ENCODE measurements at regions not wholly inside any gene's neighbourhood (a gene's known extent, or its start where the extent isn't known, plus 50 kb on each side); places are given as distances from the start of the nearest gene placed in this dataset.

GRCh38 chr7:7117935-7118586, 64.3 kb upstream of the C1GALT1 start:
- H3K36me3 ChIP-seq (ENCODE audit: control insufficient read depth in 2 of 4, insufficient read depth in 4 of 4, low read length in 3 of 4) = no peaks in the 10 kb centered on the region
- H3K79me2 ChIP-seq (ENCODE audit: control insufficient read depth in 1 of 2, insufficient read depth in 2 of 2, low read length in 2 of 2) = no peaks in the 10 kb centered on the region
- H3K18ac ChIP-seq (ENCODE audit: extremely low read depth, low read length) = peak overlapping the region; percentile 41; the same call in 1 of the 2 replicates
- H3K23ac ChIP-seq (ENCODE audit: insufficient read length) = no peak overlapping the region
- no peak overlapping the region for H3K4me3 ChIP-seq (ENCODE audit: extremely low read depth in 1 of 4, insufficient read depth in 2 of 4, low read depth in 3 of 4, low read length in 4 of 4)
- no peak overlapping the region for H3K4ac ChIP-seq (replicated peaks; ENCODE audit: insufficient read length, low read depth, low read length)
- no peak overlapping the region; the same call in 1 of the 2 replicates for H2BK20ac ChIP-seq (ENCODE audit: low read length)
- H2AK5ac ChIP-seq (ENCODE audit: low read depth, low read length) = no peak overlapping the region
- no peak for FAIRE-seq
- peak overlapping the region; percentile 34 for H4K5ac ChIP-seq (ENCODE audit: insufficient read length, low read depth, low read length)
- H2BK5ac ChIP-seq (ENCODE audit: low read depth, low read length) = no peak overlapping the region
- TF ChIP-seq SP1 (IDR thresholded peaks at IDR 0.05; ENCODE audit: low read depth, low read length) (no peak), HDAC6 (IDR thresholded peaks at IDR 0.05; ENCODE audit: low read depth, low read length) (no peak), RFX5 (IDR thresholded peaks at IDR 0.05; ENCODE audit: borderline replicate concordance, low read depth, low read length) (no peak), POU5F1 (IDR thresholded peaks at IDR 0.05; ENCODE audit: low read depth, low read length) (no peak), RNF2 (IDR thresholded peaks at IDR 0.05; ENCODE audit: borderline replicate concordance, low read depth, low read length, missing control alignments, poor library complexity, severe bottlenecking) (no peak), CHD2 (IDR thresholded peaks at IDR 0.05; ENCODE audit: low read length) (no peak), CHD1 (IDR thresholded peaks at IDR 0.05; ENCODE audit: low read depth, low read length) (no peak), KDM1A (IDR thresholded peaks at IDR 0.05; ENCODE audit: borderline replicate concordance, low read length) (no peak), JUN (IDR thresholded peaks at IDR 0.05; ENCODE audit: low read depth, low read length) (no peak), EGR1 (IDR thresholded peaks at IDR 0.05; ENCODE audit: borderline replicate concordance, low read depth, low read length) (no peak), JUND (IDR thresholded peaks at IDR 0.05; ENCODE audit: low read length) (no peak)
- no peaks in the 10 kb centered on the region for H3K79me1 ChIP-seq (ENCODE audit: low read depth, low read length)
- H4K8ac ChIP-seq (ENCODE audit: extremely low read depth, insufficient read depth, low read length) = no peak overlapping the region
- no peak overlapping the region for H3K56ac ChIP-seq (replicated peaks; ENCODE audit: insufficient read length, low read depth, low read length)
- H3K4me2 ChIP-seq (ENCODE audit: insufficient read depth in 1 of 2, low read depth in 2 of 2, low read length in 2 of 2) = no peak overlapping the region
- H3K27ac ChIP-seq (ENCODE audit: low read depth, low read length) = no peak overlapping the region
- CTCF ChIA-PET (ENCODE audit: partially characterized antibody) = interaction anchor here (0.5 to 1.4 kb wide), 4 partner anchors 11 to 152 kb away, joined by 3 to 4 read pairs (median 4); no protein-coding TSS in a partner anchor
- no peaks in the 10 kb centered on the region for H3K23me2 ChIP-seq (ENCODE audit: low read depth, low read length)
- no peaks in the 10 kb centered on the region for H4K20me1 ChIP-seq (replicated peaks in 1 of 2; ENCODE audit: control insufficient read depth in 1 of 2, insufficient read depth in 2 of 2, low read length in 2 of 2)
- POLR2A ChIA-PET (ENCODE audit: partially characterized antibody) = interaction anchor here (0.6 to 1.0 kb wide), 4 partner anchors 14 to 476 kb away, joined by 3 to 4 read pairs (median 3); no protein-coding TSS in a partner anchor
- 81% methylated on average over 10 of the region's 10 CpGs; no CpG with 5 or more reads in 1 of the 2 experiments for WGBS, 2 experiments (ENCODE audit: extremely low coverage in 1 of 2, insufficient coverage in 1 of 2, insufficient read length in 1 of 2, insufficient replicate concordance in 2 of 2, low coverage in 1 of 2, low lambda C conversion rate in 2 of 2, missing lambda C conversion rate in 1 of 2)
- no peak overlapping the region for H3K9ac ChIP-seq (replicated peaks in 1 of 4; ENCODE audit: extremely low read depth in 1 of 4, low read depth in 3 of 4, low read length in 3 of 4)
- no peaks in the 10 kb centered on the region for H3K4me1 ChIP-seq (replicated peaks in 1 of 4; ENCODE audit: control insufficient read depth in 3 of 4, insufficient read depth in 4 of 4, low read length in 3 of 4)
- H3K14ac ChIP-seq (ENCODE audit: insufficient read length) = no peak overlapping the region
- peak overlapping the region; percentile 99 for H2AFZ ChIP-seq (ENCODE audit: low read length)
- no peak for DNase-seq (ENCODE audit: low read depth in 1 of 2, low spot score in 2 of 2)
- no peaks in the 10 kb centered on the region for H3K27me3 ChIP-seq (replicated peaks in 1 of 4; ENCODE audit: control insufficient read depth in 3 of 4, extremely low read depth in 1 of 4, insufficient read depth in 3 of 4, low read length in 3 of 4)
- H2BK12ac ChIP-seq (ENCODE audit: low read depth, low read length) = peak overlapping the region; percentile 82
- no peaks in the 10 kb centered on the region for H3K9me3 ChIP-seq (ENCODE audit: insufficient read depth in 2 of 2, low read depth in 1 of 2, low read length in 1 of 2)
- H2BK120ac ChIP-seq (replicated peaks; ENCODE audit: low read depth, low read length) = no peak overlapping the region
- H4K91ac ChIP-seq (replicated peaks; ENCODE audit: insufficient read length, low read length) = peak overlapping the region; percentile 32
- H2BK15ac ChIP-seq (ENCODE audit: low read length) = no peak overlapping the region
